Mesenchymal stem cell (in vitro differentiated cells and primary cell): ENCODE measurements at regions not wholly inside any gene's neighbourhood (a gene's known extent, or its start where the extent isn't known, plus 50 kb on each side); places are given as distances from the start of the nearest gene placed in this dataset.
"Not testable (repeated sequence)": the region's sequence is repeated elsewhere in the genome, so short reads cannot be mapped to it uniquely, and the experiment has no call there.

Experiments used
- DNase-seq: peaks from one replicate; pipeline ENCODE4 v3.0.0-alpha.2; 2013
- H2AFZ ChIP-seq: one replicate; pipeline ENCODE4 v1.6.1; 2013; ENCODE audit warnings: low read depth, mild to moderate bottlenecking, control low read depth, inconsistent platforms, low read length, moderate library complexity
- H2AK5ac ChIP-seq: 2 replicates; pipeline ENCODE4 v1.6.1; 2013; ENCODE audit warnings: low read length, moderate library complexity, mild to moderate bottlenecking, inconsistent platforms; ENCODE audit not compliant: severe bottlenecking
- H2BK120ac ChIP-seq: one replicate; pipeline ENCODE4 v1.6.1; 2013; ENCODE audit warnings: low read depth, mild to moderate bottlenecking, inconsistent platforms, low read length, moderate library complexity
- H2BK12ac ChIP-seq, 2 experiments: one replicate each; pipeline ENCODE4 v1.6.1; 2013; ENCODE audit warnings: inconsistent platforms in 2 of 2, low read length in 2 of 2, mild to moderate bottlenecking in 2 of 2, moderate library complexity in 2 of 2, control low read depth in 1 of 2
- H2BK15ac ChIP-seq: one replicate; pipeline ENCODE4 v1.6.1; 2013; ENCODE audit warnings: mild to moderate bottlenecking, low read depth, inconsistent platforms; ENCODE audit not compliant: poor library complexity, severe bottlenecking
- H2BK5ac ChIP-seq: 2 replicates; pipeline ENCODE4 v1.6.1; 2013; ENCODE audit warnings: low read depth, mild to moderate bottlenecking, low read length, control low read depth, inconsistent platforms; ENCODE audit not compliant: poor library complexity, severe bottlenecking
- H3K14ac ChIP-seq, 2 experiments: one replicate each; pipeline ENCODE4 v1.6.1; 2013; ENCODE audit warnings: inconsistent platforms in 2 of 2, low read length in 2 of 2, control low read depth in 1 of 2, mild to moderate bottlenecking in 1 of 2, moderate library complexity in 1 of 2
- H3K18ac ChIP-seq, 2 experiments: one replicate each; pipeline ENCODE4 v1.6.1; 2013; ENCODE audit warnings: inconsistent platforms in 2 of 2, low read length in 2 of 2, control low read depth in 1 of 2, low read depth in 1 of 2, mild to moderate bottlenecking in 1 of 2
- H3K23ac ChIP-seq, 2 experiments: one replicate each; pipeline ENCODE4 v1.6.1; 2013; ENCODE audit warnings: inconsistent platforms in 2 of 2, low read length in 2 of 2, mild to moderate bottlenecking in 2 of 2, moderate library complexity in 2 of 2, control low read depth in 1 of 2
- H3K27ac ChIP-seq: 2 replicates; pipeline ENCODE4 v1.5.1; 2013; ENCODE audit warnings: mild to moderate bottlenecking, moderate library complexity, low read length, control low read depth, inconsistent platforms; ENCODE audit not compliant: poor library complexity, severe bottlenecking
- H3K27me3 ChIP-seq, 2 experiments: 2 replicates each; pipeline versions ENCODE4 v1.6.1 to v1.7.0; 2013; ENCODE audit warnings: low read length in 2 of 2, mild to moderate bottlenecking in 2 of 2, moderate library complexity in 2 of 2, control low read depth in 1 of 2, inconsistent platforms in 1 of 2; ENCODE audit not compliant: control insufficient read depth in 1 of 2, insufficient read depth in 1 of 2
- H3K36me3 ChIP-seq, 2 experiments: 2 replicates each; pipeline versions ENCODE4 v1.6.1 to v1.7.0; 2013; ENCODE audit warnings: low read length in 2 of 2, control low read depth in 1 of 2, inconsistent platforms in 1 of 2, low read depth in 1 of 2, mild to moderate bottlenecking in 1 of 2; ENCODE audit not compliant: insufficient read depth in 2 of 2, control insufficient read depth in 1 of 2
- H3K4ac ChIP-seq, 2 experiments: one replicate each; pipeline ENCODE4 v1.6.1; 2013; ENCODE audit warnings: inconsistent platforms in 2 of 2, low read length in 2 of 2, mild to moderate bottlenecking in 2 of 2, moderate library complexity in 2 of 2, control low read depth in 1 of 2, low read depth in 1 of 2
- H3K4me1 ChIP-seq: 2 replicates; pipeline ENCODE4 v1.6.1; 2013; ENCODE audit warnings: low read depth, low read length, control low read depth; ENCODE audit not compliant: control insufficient read depth, insufficient read depth
- H3K4me2 ChIP-seq: 2 replicates; pipeline ENCODE4 v1.6.1; 2013; ENCODE audit warnings: low read length, mild to moderate bottlenecking, inconsistent platforms; ENCODE audit not compliant: poor library complexity, severe bottlenecking
- H3K4me3 ChIP-seq, 2 experiments: 2 replicates each; pipeline versions ENCODE4 v1.5.1 to v1.7.0; 2013; ENCODE audit warnings: low read length in 2 of 2, mild to moderate bottlenecking in 2 of 2, control low read depth in 1 of 2, low read depth in 1 of 2; ENCODE audit not compliant: insufficient read depth in 1 of 2
- H3K79me1 ChIP-seq: replicated peaks from 2 replicates; pipeline ENCODE4 v1.6.1; 2013; ENCODE audit warnings: mild to moderate bottlenecking, control low read depth, low read length, inconsistent platforms; ENCODE audit not compliant: poor library complexity, severe bottlenecking
- H3K9ac ChIP-seq: 2 replicates; pipeline ENCODE4 v1.7.0; 2013; ENCODE audit warnings: mild to moderate bottlenecking, low read length, moderate library complexity
- H3K9me3 ChIP-seq: 2 replicates; pipeline ENCODE4 v1.7.0; 2013; ENCODE audit warnings: mild to moderate bottlenecking, low read length; ENCODE audit not compliant: control insufficient read depth
- H4K8ac ChIP-seq: one replicate; pipeline ENCODE4 v1.6.1; 2013; ENCODE audit warnings: inconsistent platforms, mild to moderate bottlenecking, low read length, moderate library complexity
- H4K91ac ChIP-seq: one replicate; pipeline ENCODE4 v1.6.1; 2013; ENCODE audit warnings: mild to moderate bottlenecking, low read length, inconsistent platforms
- WGBS: methylation state at CpG from one replicate; pipeline ENCODE4 v1.1.7; 2013; ENCODE audit warnings: mixed read lengths; 5-methylcytosine and 5-hydroxymethylcytosine counted together

DNA sequence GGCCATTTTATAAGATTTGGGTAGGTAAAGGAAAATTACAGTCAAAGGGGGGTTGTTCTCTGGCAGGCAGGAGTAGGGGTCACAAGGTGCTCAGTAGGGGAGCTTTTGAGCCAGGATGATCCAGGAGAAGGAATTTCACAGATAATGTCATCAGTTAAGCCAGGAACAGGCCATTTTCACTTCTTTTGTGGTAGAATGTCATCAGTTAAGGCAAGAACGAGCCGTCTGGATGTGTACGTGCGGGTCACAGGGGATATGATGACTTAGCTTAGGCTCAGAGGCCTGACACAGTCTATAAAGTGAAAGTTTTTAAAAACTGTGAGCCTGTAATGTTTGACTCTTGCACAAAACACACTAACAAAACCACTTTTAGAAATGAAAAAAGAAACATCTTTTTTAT, 1371.3 kb upstream of the RAG2 start:
- H3K23ac ChIP-seq, H2BK5ac ChIP-seq, H2BK120ac ChIP-seq, H3K9me3 ChIP-seq, H3K4me3 ChIP-seq, H2AFZ ChIP-seq, H3K79me1 ChIP-seq, H4K91ac ChIP-seq, H4K8ac ChIP-seq, H3K4me2 ChIP-seq, H2BK15ac ChIP-seq, H2AK5ac ChIP-seq, H3K18ac ChIP-seq, H3K4ac ChIP-seq, H3K36me3 ChIP-seq, DNase-seq, H3K27ac ChIP-seq, H3K9ac ChIP-seq, H2BK12ac ChIP-seq, H3K14ac ChIP-seq, H3K4me1 ChIP-seq, H3K27me3 ChIP-seq: not testable (repeated sequence)
- 48% methylated on average over 4 of the region's 4 CpGs for WGBS

- Histone ChIP-seq H3K27ac (no peak overlapping the region), H3K4me2 (no peak overlapping the region), H4K8ac (no peak overlapping the region), H2BK12ac (no peak overlapping the region), H2BK5ac (no peak overlapping the region), H4K91ac (no peak overlapping the region), H3K4me1 (no peaks in the 10 kb centered on the region), H2BK120ac (no peak overlapping the region), H3K18ac (no peak overlapping the region), H3K9me3 (no peaks in the 10 kb centered on the region), H3K4ac (no peak overlapping the region), H3K23ac (no peak overlapping the region), H3K36me3 (no peaks in the 10 kb centered on the region), H3K14ac (no peak overlapping the region), H2AFZ (no peak overlapping the region), H2BK15ac (no peak overlapping the region), H3K4me3 (no peak overlapping the region), H2AK5ac (no peak overlapping the region), H3K27me3 (no peaks in the 10 kb centered on the region), H3K79me1 (no peaks in the 10 kb centered on the region), H3K9ac (no peak overlapping the region)
- 70% methylated on average over 10 of the region's 10 CpGs for WGBS
- DNase-seq: no peak
These were observed 1370.1 kb upstream of the RAG2 start for GRCh38 chr11:37968148-37968547.

DNA sequence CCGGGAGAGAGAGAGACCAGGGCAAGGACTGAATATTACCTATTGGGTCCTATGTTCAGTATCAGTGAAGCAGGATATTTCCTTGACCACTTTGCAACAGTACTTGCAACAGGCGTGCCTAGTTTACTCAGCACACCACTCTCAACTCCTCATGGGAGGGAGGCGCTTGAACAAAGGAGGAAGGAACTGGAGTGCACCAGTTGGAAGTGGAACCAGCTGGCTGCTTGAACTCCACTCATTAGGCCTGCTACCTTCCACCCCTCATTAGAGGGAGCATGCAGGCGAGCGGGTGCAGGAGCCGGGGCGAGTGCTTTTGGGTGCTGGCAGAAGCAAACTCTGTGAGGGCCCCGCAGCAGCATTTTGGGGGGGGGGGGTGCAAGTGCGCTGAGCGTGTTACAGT, 1369.6 kb upstream of the RAG2 start:
- Histone ChIP-seq H2AFZ (no peak overlapping the region), H3K4ac (no peak overlapping the region), H3K9me3 (no peaks in the 10 kb centered on the region), H3K27me3 (no peaks in the 10 kb centered on the region), H2BK5ac (no peak overlapping the region), H3K4me2 (no peak overlapping the region), H3K79me1 (no peaks in the 10 kb centered on the region), H3K18ac (no peak overlapping the region), H3K27ac (no peak overlapping the region), H4K91ac (no peak overlapping the region), H3K4me1 (no peaks in the 10 kb centered on the region), H3K23ac (no peak overlapping the region), H2BK12ac (no peak overlapping the region), H4K8ac (no peak overlapping the region), H2AK5ac (no peak overlapping the region), H3K4me3 (no peak overlapping the region), H3K14ac (no peak overlapping the region), H2BK120ac (no peak overlapping the region), H3K36me3 (no peaks in the 10 kb centered on the region), H2BK15ac (no peak overlapping the region), H3K9ac (no peak overlapping the region)
- DNase-seq: no peak
- WGBS: 97% methylated on average over 10 of the region's 10 CpGs

DNA sequence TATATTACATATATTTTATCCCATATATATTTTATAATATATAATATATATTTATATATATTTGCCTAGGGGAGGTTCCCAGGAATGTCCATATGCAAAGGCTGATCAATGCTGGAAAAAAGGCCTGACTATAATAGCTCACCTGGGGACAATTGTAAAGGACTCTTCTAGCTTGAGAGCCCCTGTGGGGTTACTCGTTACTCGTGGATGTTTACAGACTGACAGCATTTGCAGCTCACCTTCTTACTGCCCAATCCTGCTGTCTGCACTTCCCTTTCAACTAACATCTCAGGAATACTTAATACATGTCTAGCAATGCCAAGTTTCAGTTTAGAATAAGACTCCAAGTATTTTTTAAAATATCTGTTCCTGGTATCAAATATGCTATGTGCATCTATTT, 1365.4 kb upstream of the RAG2 start:
- H3K9ac ChIP-seq: no peak overlapping the region
- WGBS: 77% methylated on average over 2 of the region's 2 CpGs
- H3K27me3 ChIP-seq: no peaks in the 10 kb centered on the region

More for the DNA sequence above, 1365.4 kb upstream of the RAG2 start:
- Histone ChIP-seq H3K9me3 (no peaks in the 10 kb centered on the region), H2BK120ac (no peak overlapping the region), H3K4me2 (no peak overlapping the region), H2BK5ac (no peak overlapping the region), H3K79me1 (no peaks in the 10 kb centered on the region), H4K91ac (no peak overlapping the region), H2BK15ac (no peak overlapping the region), H2AFZ (no peak overlapping the region), H3K4me3 (no peak overlapping the region), H3K14ac (no peak overlapping the region), H2AK5ac (no peak overlapping the region), H3K4me1 (no peaks in the 10 kb centered on the region), H4K8ac (no peak overlapping the region), H3K27ac (no peak overlapping the region), H2BK12ac (no peak overlapping the region), H3K23ac (no peak overlapping the region), H3K36me3 (no peaks in the 10 kb centered on the region), H3K4ac (no peak overlapping the region), H3K18ac (no peak overlapping the region)
- DNase-seq: no peak
